CD8-positive, alpha-beta memory T cell (primary cell): ENCODE measurements at regions not wholly inside any gene's neighbourhood (a gene's known extent, or its start where the extent isn't known, plus 50 kb on each side); places are given as distances from the start of the nearest gene placed in this dataset.
"Not testable (repeated sequence)": the region's sequence is repeated elsewhere in the genome, so short reads cannot be mapped to it uniquely, and the experiment has no call there.

Experiments
- CTCF ChIA-PET: fragments of 350-600 bp; sonication (Branson Sonifier 250); formaldehyde crosslinking; loops from one replicate; lab custom pipeline; 2021; ENCODE audit warnings: antibody characterized with exemption; lab: Charles Lee
- POLR2A ChIA-PET: fragments of 350-600 bp; sonication (Branson Sonifier 250); formaldehyde crosslinking; loops from one replicate; lab custom pipeline; 2021; ENCODE audit warnings: antibody characterized with exemption; lab: Charles Lee
- DNase-seq, 5 donors: peaks; one replicate each; pipeline versions ENCODE4 v3.0.0 to v3.0.0-alpha.2; 2020 to 2022; ENCODE audit warnings: mixed read lengths in 1 of 5
- H3K27ac ChIP-seq: one replicate; pipeline ENCODE4 v1.7.0; 2013; ENCODE audit warnings: low read depth, mild to moderate bottlenecking, low read length, moderate library complexity
- H3K27me3 ChIP-seq: 2 replicates; pipeline ENCODE4 v1.7.0; 2013; ENCODE audit warnings: low read length, mild to moderate bottlenecking; ENCODE audit not compliant: insufficient read depth, poor library complexity, severe bottlenecking
- H3K36me3 ChIP-seq: 2 replicates; pipeline ENCODE4 v1.7.0; 2013; ENCODE audit warnings: mild to moderate bottlenecking, low read length, moderate library complexity; ENCODE audit not compliant: insufficient read depth
- H3K4me1 ChIP-seq: 2 replicates; pipeline ENCODE4 v1.7.0; 2013; ENCODE audit warnings: mild to moderate bottlenecking, low read length, moderate library complexity; ENCODE audit not compliant: insufficient read depth
- H3K4me3 ChIP-seq: 2 replicates; pipeline ENCODE4 v1.7.0; 2013; ENCODE audit warnings: mild to moderate bottlenecking, low read length
- H3K9me3 ChIP-seq: 2 replicates; pipeline ENCODE4 v1.7.0; 2013; ENCODE audit warnings: mild to moderate bottlenecking, low read length
- H3K27ac Mint-ChIP-seq, 8 donors: one replicate each; pipeline ENCODE4 v1.8.0; 2020 to 2021; ENCODE audit warnings: mixed read lengths in 8 of 8, mild to moderate bottlenecking in 6 of 8, inconsistent platforms in 3 of 8, moderate library complexity in 3 of 8
- H3K27me3 Mint-ChIP-seq, 2 donors: one replicate each; pipeline ENCODE4 v1.8.0; 2020 to 2021; ENCODE audit warnings: mixed read lengths in 2 of 2, mild to moderate bottlenecking in 1 of 2, moderate library complexity in 1 of 2
- H3K36me3 Mint-ChIP-seq, 3 donors: one replicate each; pipeline ENCODE4 v1.8.0; 2020 to 2021; ENCODE audit warnings: mixed read lengths in 3 of 3, inconsistent platforms in 1 of 3, mild to moderate bottlenecking in 1 of 3
- H3K4me1 Mint-ChIP-seq, 3 donors: one replicate each; pipeline ENCODE4 v1.8.0; 2020 to 2021; ENCODE audit warnings: mixed read lengths in 3 of 3, inconsistent platforms in 1 of 3, mild to moderate bottlenecking in 1 of 3
- H3K4me3 Mint-ChIP-seq, 7 donors: one replicate each; pipeline ENCODE4 v1.8.0; 2020 to 2021; ENCODE audit warnings: mixed read lengths in 7 of 7, mild to moderate bottlenecking in 6 of 7, moderate library complexity in 4 of 7, inconsistent platforms in 2 of 7
- H3K9me3 Mint-ChIP-seq, 5 donors: one replicate each; pipeline ENCODE4 v1.8.0; 2020 to 2022; ENCODE audit warnings: mixed read lengths in 5 of 5, mild to moderate bottlenecking in 3 of 5, moderate library complexity in 2 of 5, inconsistent platforms in 1 of 5

- Mint-ChIP-seq H3K9me3 (peaks cover 5 to 51% (median 7%) of the 10 kb centered on the region in 5 donors), H3K27ac (no peak overlapping the region), H3K4me3 (no peak overlapping the region), H3K27me3 (no peaks in the 10 kb centered on the region), H3K4me1 (no peaks in the 10 kb centered on the region), H3K36me3 (no peaks in the 10 kb centered on the region)
- Histone ChIP-seq H3K4me1 (no peaks in the 10 kb centered on the region), H3K36me3 (no peaks in the 10 kb centered on the region), H3K9me3 (no peaks in the 10 kb centered on the region), H3K27ac (no peak overlapping the region), H3K4me3 (no peak overlapping the region), H3K27me3 (no peaks in the 10 kb centered on the region)
- ChIA-PET CTCF (no interaction called here), POLR2A (no interaction called here)
- DNase-seq, result no peak
Measured at GRCh38 chr2:125797192-125797591, 858.8 kb upstream of the GYPC start.

- H3K4me3 Mint-ChIP-seq, result no peak overlapping the region
- Histone ChIP-seq H3K27ac (no peak overlapping the region), H3K27me3 (no peaks in the 10 kb centered on the region), H3K9me3 (no peaks in the 10 kb centered on the region), H3K4me3 (no peak overlapping the region), H3K4me1 (no peaks in the 10 kb centered on the region), H3K36me3 (no peaks in the 10 kb centered on the region)
- peaks cover 0 to 2% (median 0%) of the 10 kb centered on the region in 3 donors for H3K36me3 Mint-ChIP-seq
- H3K27me3 Mint-ChIP-seq, result no peaks in the 10 kb centered on the region
- CTCF ChIA-PET, result no interaction called here
- no peak overlapping the region for H3K27ac Mint-ChIP-seq
- DNase-seq, result no peak
- peaks cover 0 to 9% (median 6%) of the 10 kb centered on the region in 5 donors for H3K9me3 Mint-ChIP-seq
- POLR2A ChIA-PET, result no interaction called here
- H3K4me1 Mint-ChIP-seq, result no peaks in the 10 kb centered on the region
Measured at GRCh38 chr2:125822746-125823145, 833.2 kb upstream of the GYPC start.

GRCh38 chr2:125825781-125826180, 830.2 kb upstream of the GYPC start:
- POLR2A ChIA-PET, result not testable (repeated sequence)

GRCh38 chr2:125837128-125837527, 818.8 kb upstream of the GYPC start:
- POLR2A ChIA-PET, result no interaction called here
- H3K27me3 Mint-ChIP-seq, result no peaks in the 10 kb centered on the region
- H3K9me3 Mint-ChIP-seq, result peaks cover 0 to 13% (median 4%) of the 10 kb centered on the region in 5 donors

More at GRCh38 chr2:125825781-125826180, 830.2 kb upstream of the GYPC start:
- H3K4me1 ChIP-seq, H3K9me3 ChIP-seq, H3K9me3 Mint-ChIP-seq, H3K36me3 Mint-ChIP-seq, H3K27me3 ChIP-seq, H3K27ac ChIP-seq, DNase-seq, H3K4me3 ChIP-seq, H3K27ac Mint-ChIP-seq, H3K4me1 Mint-ChIP-seq, CTCF ChIA-PET, H3K4me3 Mint-ChIP-seq, H3K27me3 Mint-ChIP-seq, H3K36me3 ChIP-seq: not testable (repeated sequence)

GRCh38 chr2:125837611-125838010, 818.3 kb upstream of the GYPC start:
- CTCF ChIA-PET, result no interaction called here
- Mint-ChIP-seq H3K27me3 (no peaks in the 10 kb centered on the region), H3K36me3 (no peaks in the 10 kb centered on the region), H3K4me3 (no peak overlapping the region), H3K9me3 (peaks cover 0 to 15% (median 3%) of the 10 kb centered on the region in 5 donors), H3K4me1 (no peaks in the 10 kb centered on the region), H3K27ac (no peak overlapping the region)
- Histone ChIP-seq H3K9me3 (no peaks in the 10 kb centered on the region), H3K4me3 (no peak overlapping the region), H3K4me1 (no peaks in the 10 kb centered on the region), H3K27ac (no peak overlapping the region), H3K36me3 (no peaks in the 10 kb centered on the region), H3K27me3 (no peaks in the 10 kb centered on the region)
- POLR2A ChIA-PET, result no interaction called here
- DNase-seq, result no peak

More at GRCh38 chr2:125837128-125837527, 818.8 kb upstream of the GYPC start:
- H3K36me3 Mint-ChIP-seq, result no peaks in the 10 kb centered on the region
- no peaks in the 10 kb centered on the region for H3K4me1 ChIP-seq
- no peak overlapping the region for H3K27ac Mint-ChIP-seq
- CTCF ChIA-PET, result no interaction called here
- no peak overlapping the region for H3K4me3 Mint-ChIP-seq
- no peaks in the 10 kb centered on the region for H3K9me3 ChIP-seq
- DNase-seq, result no peak
- H3K27ac ChIP-seq, result no peak overlapping the region
- H3K4me1 Mint-ChIP-seq, result no peaks in the 10 kb centered on the region
- no peaks in the 10 kb centered on the region for H3K27me3 ChIP-seq
- no peak overlapping the region for H3K4me3 ChIP-seq
- H3K36me3 ChIP-seq, result no peaks in the 10 kb centered on the region

GRCh38 chr2:125839945-125840344, 816.0 kb upstream of the GYPC start:
- no peaks in the 10 kb centered on the region for H3K36me3 ChIP-seq
- no peak for DNase-seq
- Mint-ChIP-seq H3K9me3 (peaks cover 0 to 14% (median 1%) of the 10 kb centered on the region in 5 donors), H3K27ac (no peak overlapping the region), H3K4me3 (no peak overlapping the region), H3K36me3 (no peaks in the 10 kb centered on the region), H3K4me1 (no peaks in the 10 kb centered on the region), H3K27me3 (no peaks in the 10 kb centered on the region)
- H3K27ac ChIP-seq, result no peak overlapping the region
- POLR2A ChIA-PET, result no interaction called here
- CTCF ChIA-PET, result no interaction called here
- H3K4me3 ChIP-seq, result no peak overlapping the region
- no peaks in the 10 kb centered on the region for H3K9me3 ChIP-seq
- no peaks in the 10 kb centered on the region for H3K27me3 ChIP-seq
- H3K4me1 ChIP-seq, result no peaks in the 10 kb centered on the region

- H3K27me3 ChIP-seq, result no peaks in the 10 kb centered on the region
- ChIA-PET CTCF (no interaction called here), POLR2A (no interaction called here)
- Mint-ChIP-seq H3K4me3 (no peak overlapping the region), H3K27ac (no peak overlapping the region), H3K27me3 (no peaks in the 10 kb centered on the region), H3K4me1 (no peaks in the 10 kb centered on the region), H3K36me3 (no peaks in the 10 kb centered on the region), H3K9me3 (peaks cover 0 to 5% (median 1%) of the 10 kb centered on the region in 5 donors)
- H3K9me3 ChIP-seq, result no peaks in the 10 kb centered on the region
- H3K36me3 ChIP-seq, result no peaks in the 10 kb centered on the region
- no peak overlapping the region for H3K4me3 ChIP-seq
- no peaks in the 10 kb centered on the region for H3K4me1 ChIP-seq
- no peak for DNase-seq
- H3K27ac ChIP-seq, result no peak overlapping the region
Measured at GRCh38 chr2:125842041-125842440, 813.9 kb upstream of the GYPC start.

- Mint-ChIP-seq H3K36me3 (no peaks in the 10 kb centered on the region), H3K9me3 (peaks cover 0 to 15% (median 2%) of the 10 kb centered on the region in 5 donors), H3K27ac (no peak overlapping the region), H3K4me1 (no peaks in the 10 kb centered on the region), H3K4me3 (no peak overlapping the region), H3K27me3 (no peaks in the 10 kb centered on the region)
- H3K9me3 ChIP-seq, result no peaks in the 10 kb centered on the region
- no peaks in the 10 kb centered on the region for H3K36me3 ChIP-seq
- H3K27ac ChIP-seq, result no peak overlapping the region
- CTCF ChIA-PET, result no interaction called here
- no peaks in the 10 kb centered on the region for H3K27me3 ChIP-seq
- no peaks in the 10 kb centered on the region for H3K4me1 ChIP-seq
- DNase-seq, result no peak
- POLR2A ChIA-PET, result no interaction called here
- no peak overlapping the region for H3K4me3 ChIP-seq
Measured at GRCh38 chr2:125850541-125850940, 805.4 kb upstream of the GYPC start.

- Mint-ChIP-seq H3K4me1 (no peaks in the 10 kb centered on the region), H3K9me3 (peaks cover 0 to 15% (median 2%) of the 10 kb centered on the region in 5 donors)
Measured at GRCh38 chr2:125852364-125852763, 803.6 kb upstream of the GYPC start.

More at GRCh38 chr2:125852364-125852763, 803.6 kb upstream of the GYPC start:
- no peaks in the 10 kb centered on the region for H3K36me3 Mint-ChIP-seq
- POLR2A ChIA-PET, result no interaction called here
- no peak for DNase-seq
- no peaks in the 10 kb centered on the region for H3K27me3 Mint-ChIP-seq
- H3K4me1 ChIP-seq, result no peaks in the 10 kb centered on the region
- no peak overlapping the region for H3K4me3 Mint-ChIP-seq
- no peak overlapping the region for H3K27ac ChIP-seq
- no peaks in the 10 kb centered on the region for H3K36me3 ChIP-seq
- no peak overlapping the region for H3K4me3 ChIP-seq
- no peaks in the 10 kb centered on the region for H3K27me3 ChIP-seq
- CTCF ChIA-PET, result no interaction called here
- H3K9me3 ChIP-seq, result no peaks in the 10 kb centered on the region
- no peak overlapping the region for H3K27ac Mint-ChIP-seq
